HG02642 (cell line): ENCODE measurements at regions not wholly inside any gene's neighbourhood (a gene's known extent, or its start where the extent isn't known, plus 50 kb on each side); places are given as distances from the start of the nearest gene placed in this dataset.
"Not testable (repeated sequence)": the region's sequence is repeated elsewhere in the genome, so short reads cannot be mapped to it uniquely, and the experiment has no call there.

Source experiments
- ATAC-seq: cut with Tn5 transposase; IDR thresholded peaks from one replicate; pipeline ENCODE4 v1.9.1; 2021; ENCODE audit warnings: mild to moderate bottlenecking; ENCODE audit not compliant: unreplicated experiment, poor library complexity

- not testable (repeated sequence) for ATAC-seq
These were observed 71.4 kb upstream of the TLE4 start for GRCh38 chr9:79500196-79500864.

DNA sequence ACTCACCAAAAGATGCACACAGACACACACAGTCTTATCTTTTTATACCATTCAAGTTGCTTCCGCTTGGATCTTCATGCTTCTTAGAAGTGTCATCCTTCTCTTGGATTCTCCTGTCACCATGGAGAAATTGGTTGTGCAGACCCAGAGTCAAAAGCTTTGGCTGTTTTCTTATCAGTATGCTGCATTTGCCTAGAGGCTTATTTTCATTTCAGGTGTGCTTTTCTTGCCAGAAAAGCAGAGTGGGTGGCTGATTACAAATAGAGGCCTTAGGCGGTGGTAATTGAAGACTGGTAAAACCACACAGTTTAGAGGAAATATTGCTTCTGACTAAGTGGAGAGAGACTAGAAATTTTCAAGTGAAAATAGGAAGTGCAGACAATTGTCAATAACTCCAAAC, 70.2 kb upstream of the TLE4 start:
- ATAC-seq: no peak

DNA sequence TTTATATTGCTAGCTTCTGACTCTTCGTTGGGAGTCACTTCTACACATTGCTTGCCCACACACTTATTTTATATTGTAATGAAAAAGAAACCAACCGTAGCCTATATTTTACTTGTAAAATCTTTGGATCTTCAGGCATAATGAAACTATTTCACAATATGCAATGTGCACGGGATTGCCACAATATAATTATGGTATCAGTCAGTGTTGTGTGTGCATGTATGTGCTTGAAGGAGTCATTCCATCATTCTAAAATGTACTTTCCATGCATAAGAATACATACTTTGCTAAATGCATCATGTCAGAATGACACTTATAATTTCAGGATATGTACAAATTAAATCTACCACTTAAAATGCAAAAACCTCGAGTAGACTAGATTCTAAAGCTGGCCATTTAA, 64.0 kb upstream of the TLE4 start:
- ATAC-seq: no peak

DNA sequence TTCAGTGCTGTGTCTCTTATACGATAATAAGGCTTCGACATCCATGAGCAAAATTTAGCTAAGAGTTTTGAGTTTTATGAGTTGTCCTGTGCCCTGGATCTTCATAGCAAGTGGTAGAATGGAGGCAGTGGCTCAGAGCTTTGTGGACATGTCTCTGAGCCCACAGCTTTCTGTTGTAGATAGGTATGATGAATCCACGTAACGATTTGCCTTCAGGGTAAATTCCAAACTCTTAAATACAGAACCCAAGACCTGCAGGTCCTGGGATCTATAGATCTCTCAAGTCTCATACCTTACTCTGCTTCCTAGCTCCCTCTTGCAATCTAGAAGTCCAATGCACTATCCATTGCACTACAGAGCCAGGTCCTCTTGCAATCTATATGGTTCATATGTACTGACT, 59.5 kb upstream of the TLE4 start:
- no peak for ATAC-seq
